Fibroblast of skin of left quadriceps (primary cell): ENCODE measurements at regions not wholly inside any gene's neighbourhood (a gene's known extent, or its start where the extent isn't known, plus 50 kb on each side); places are given as distances from the start of the nearest gene placed in this dataset.

ENCODE experiments used
- DNase-seq, 2 experiments: peaks; one replicate each; pipeline ENCODE4 v3.0.0-alpha.2; 2013; ENCODE audit warnings: low read depth in 2 of 2

- no peak for DNase-seq
Observed at GRCh38 chr5:23089286-23089685, 236.1 kb upstream of the CDH12 start.

- DNase-seq = no peak
Observed at GRCh38 chr5:23084815-23085214, 231.7 kb upstream of the CDH12 start.

GRCh38 chr5:23072179-23072578, 219.0 kb upstream of the CDH12 start:
- no peak for DNase-seq

- no peak for DNase-seq
Observed at GRCh38 chr5:23071682-23072081, 218.5 kb upstream of the CDH12 start.

GRCh38 chr5:23064710-23065109, 211.6 kb upstream of the CDH12 start:
- DNase-seq = no peak

- no peak for DNase-seq
Observed at GRCh38 chr5:23053846-23054245, 200.7 kb upstream of the CDH12 start.

GRCh38 chr5:23042226-23042625, 189.1 kb upstream of the CDH12 start:
- DNase-seq = no peak

- no peak for DNase-seq
Observed at GRCh38 chr5:23035555-23036090, 182.5 kb upstream of the CDH12 start.

- no peak for DNase-seq
Observed at GRCh38 chr5:23033864-23034263, 180.7 kb upstream of the CDH12 start.

- no peak for DNase-seq
Observed at GRCh38 chr5:23029290-23029689, 176.1 kb upstream of the CDH12 start.

GRCh38 chr5:23028445-23029021, 175.4 kb upstream of the CDH12 start:
- no peak for DNase-seq

GRCh38 chr5:23027830-23028229, 174.7 kb upstream of the CDH12 start:
- DNase-seq = no peak

GRCh38 chr5:23027331-23027730, 174.2 kb upstream of the CDH12 start:
- DNase-seq = no peak

- DNase-seq = peak; percentile 10 to 12
Observed at GRCh38 chr5:23026252-23027170, 173.4 kb upstream of the CDH12 start.

- DNase-seq = peak in 1 of 2 experiments; percentile 2
Observed at GRCh38 chr5:23025629-23026233, 172.6 kb upstream of the CDH12 start.

- no peak for DNase-seq
Observed at GRCh38 chr5:23024470-23024869, 171.3 kb upstream of the CDH12 start.

GRCh38 chr5:23014825-23015224, 161.7 kb upstream of the CDH12 start:
- DNase-seq = no peak

- no peak for DNase-seq
Observed at GRCh38 chr5:23014266-23014665, 161.1 kb upstream of the CDH12 start.

GRCh38 chr5:23013395-23013998, 160.4 kb upstream of the CDH12 start:
- no peak for DNase-seq

GRCh38 chr5:23012842-23013241, 159.7 kb upstream of the CDH12 start:
- no peak for DNase-seq

- DNase-seq = no peak
Observed at GRCh38 chr5:23007762-23008161, 154.6 kb upstream of the CDH12 start.

GRCh38 chr5:23007236-23007635, 154.1 kb upstream of the CDH12 start:
- DNase-seq = no peak
